GM06990 (cell line): ENCODE measurements at regions not wholly inside any gene's neighbourhood (a gene's known extent, or its start where the extent isn't known, plus 50 kb on each side); places are given as distances from the start of the nearest gene placed in this dataset.
"Not testable (repeated sequence)": the region's sequence is repeated elsewhere in the genome, so short reads cannot be mapped to it uniquely, and the experiment has no call there.

Source experiments
- DNase-seq: peaks from one replicate; pipeline ENCODE4 v3.0.0-alpha.2; 2011; ENCODE audit not compliant: insufficient read length; ENCODE audit errors: extremely low read depth
- H3K27me3 ChIP-seq: replicated peaks from 2 replicates; pipeline ENCODE4 v1.6.0; 2011; ENCODE audit warnings: low read length; ENCODE audit not compliant: control insufficient read depth, insufficient read depth
- H3K36me3 ChIP-seq: 2 replicates; pipeline ENCODE4 v1.5.1; 2011; ENCODE audit warnings: low read length; ENCODE audit not compliant: control insufficient read depth, insufficient read depth
- H3K4me3 ChIP-seq: replicated peaks from 2 replicates; pipeline ENCODE4 v1.5.1; 2011; ENCODE audit warnings: low read depth, mild to moderate bottlenecking, control low read depth, low read length
- TF ChIP-seq, protein P1 (sequence below): IDR thresholded peaks from 2 replicates; pipeline ENCODE4 v1.5.1; 2011; ENCODE audit warnings: low read length, control low read depth, mild to moderate bottlenecking, inconsistent platforms; ENCODE audit not compliant: insufficient read depth, poor library complexity, severe bottlenecking

DNA sequence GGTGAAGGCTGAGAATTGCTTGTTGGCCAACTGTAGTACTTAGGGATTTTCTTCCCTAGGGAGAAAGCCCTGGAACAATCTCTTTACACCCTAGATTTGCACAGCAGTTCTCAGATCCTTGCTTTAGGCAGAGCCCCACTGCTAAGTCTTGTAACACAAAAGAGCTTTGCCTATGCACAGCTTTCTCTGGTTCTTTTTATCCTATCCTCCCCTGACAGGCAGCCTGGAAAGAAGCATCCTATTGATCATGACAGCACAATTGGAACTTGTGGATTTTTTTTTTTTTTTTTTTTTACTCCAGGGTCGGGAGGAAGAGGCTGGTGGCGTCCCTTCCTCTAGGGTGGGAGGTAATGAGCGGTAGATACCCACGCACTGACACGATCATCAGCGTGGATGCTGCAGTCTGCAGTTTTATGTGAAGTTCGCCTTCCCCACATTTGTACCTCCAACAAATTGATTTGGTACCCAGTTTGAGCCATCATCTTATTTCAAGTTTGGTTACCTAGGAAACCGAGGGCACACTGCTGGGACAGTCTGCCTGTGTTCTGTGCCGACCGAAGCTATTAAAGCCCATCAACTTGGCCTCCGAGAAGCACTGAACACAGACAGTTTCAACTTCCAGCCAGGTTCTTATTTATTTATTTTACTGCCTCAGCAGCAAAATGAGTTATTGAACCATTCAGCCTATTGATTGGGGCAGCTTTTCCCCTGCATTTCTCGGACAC lies 110.1 kb downstream of the NRN1 start:
- Histone ChIP-seq H3K36me3 (no peaks in the 10 kb centered on the region), H3K4me3 (no peak overlapping the region), H3K27me3 (no peaks in the 10 kb centered on the region)
- TF ChIP-seq, protein P1, sequence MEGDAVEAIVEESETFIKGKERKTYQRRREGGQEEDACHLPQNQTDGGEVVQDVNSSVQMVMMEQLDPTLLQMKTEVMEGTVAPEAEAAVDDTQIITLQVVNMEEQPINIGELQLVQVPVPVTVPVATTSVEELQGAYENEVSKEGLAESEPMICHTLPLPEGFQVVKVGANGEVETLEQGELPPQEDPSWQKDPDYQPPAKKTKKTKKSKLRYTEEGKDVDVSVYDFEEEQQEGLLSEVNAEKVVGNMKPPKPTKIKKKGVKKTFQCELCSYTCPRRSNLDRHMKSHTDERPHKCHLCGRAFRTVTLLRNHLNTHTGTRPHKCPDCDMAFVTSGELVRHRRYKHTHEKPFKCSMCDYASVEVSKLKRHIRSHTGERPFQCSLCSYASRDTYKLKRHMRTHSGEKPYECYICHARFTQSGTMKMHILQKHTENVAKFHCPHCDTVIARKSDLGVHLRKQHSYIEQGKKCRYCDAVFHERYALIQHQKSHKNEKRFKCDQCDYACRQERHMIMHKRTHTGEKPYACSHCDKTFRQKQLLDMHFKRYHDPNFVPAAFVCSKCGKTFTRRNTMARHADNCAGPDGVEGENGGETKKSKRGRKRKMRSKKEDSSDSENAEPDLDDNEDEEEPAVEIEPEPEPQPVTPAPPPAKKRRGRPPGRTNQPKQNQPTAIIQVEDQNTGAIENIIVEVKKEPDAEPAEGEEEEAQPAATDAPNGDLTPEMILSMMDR, result no peak
- no peak for DNase-seq

DNA sequence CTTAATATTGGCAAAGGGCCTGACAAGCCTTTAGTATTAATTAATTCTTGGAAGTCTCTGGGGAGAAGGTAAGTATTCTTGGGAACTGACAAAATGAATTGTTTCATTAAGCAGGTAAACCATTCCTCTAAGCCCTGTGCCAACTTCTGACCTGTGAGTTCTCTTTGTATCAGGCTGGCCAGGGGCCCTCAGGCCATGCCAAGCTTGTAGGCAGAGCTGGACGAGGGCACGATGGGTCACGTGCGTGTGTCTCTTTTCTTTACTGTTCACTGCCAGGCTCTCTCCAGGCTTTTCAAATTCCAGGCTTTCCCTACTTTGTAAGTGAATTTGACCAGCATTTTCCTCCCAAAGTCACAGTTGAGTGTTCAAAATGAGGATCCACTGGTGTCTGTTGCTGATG lies 112.4 kb downstream of the NRN1 start:
- no peak for DNase-seq
- Histone ChIP-seq H3K4me3 (no peak overlapping the region), H3K27me3 (no peaks in the 10 kb centered on the region), H3K36me3 (no peaks in the 10 kb centered on the region)
- TF ChIP-seq, protein P1, result no peak

DNA sequence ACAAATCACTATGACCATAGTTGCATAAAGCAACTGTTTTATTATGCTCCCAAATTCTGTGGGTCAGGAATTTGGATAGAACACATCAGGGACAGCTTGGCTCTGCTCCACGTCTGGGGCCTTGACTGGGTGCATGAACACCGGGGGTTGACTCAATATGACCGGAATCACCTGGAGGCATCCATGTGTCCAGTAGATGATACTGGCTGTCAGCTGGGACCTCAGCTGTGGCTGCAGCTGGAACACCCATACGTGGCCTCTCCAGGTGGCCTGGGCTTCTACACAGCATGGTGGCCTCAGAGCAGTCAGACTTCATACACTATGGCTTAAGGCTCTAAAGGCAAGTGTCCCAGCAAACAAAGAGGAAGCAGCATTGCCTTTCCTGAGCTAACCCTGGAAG lies 113.4 kb downstream of the NRN1 start:
- Histone ChIP-seq H3K36me3 (no peaks in the 10 kb centered on the region), H3K4me3 (no peak overlapping the region), H3K27me3 (no peaks in the 10 kb centered on the region)
- TF ChIP-seq, protein P1, result no peak
- DNase-seq, result no peak

DNA sequence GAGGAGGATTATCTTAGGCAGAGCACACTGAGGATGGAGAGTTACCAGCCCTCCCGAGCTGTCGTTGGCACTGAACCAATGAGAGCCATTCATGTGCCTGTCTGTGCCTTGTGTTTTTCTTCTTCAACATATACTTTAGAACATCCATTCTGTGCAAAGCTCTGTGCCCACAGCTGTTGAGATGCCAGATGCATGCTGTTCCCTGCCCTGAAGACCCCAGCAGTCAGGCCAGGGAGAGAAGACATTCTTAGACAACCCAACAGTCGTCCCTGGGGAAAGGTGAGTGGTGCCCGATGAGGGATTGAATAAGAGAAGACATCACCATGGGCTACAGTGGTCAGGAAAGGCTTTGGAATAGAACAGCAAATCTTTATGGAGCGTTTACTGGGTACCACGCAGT lies 114.1 kb downstream of the NRN1 start:
- no peaks in the 10 kb centered on the region for H3K36me3 ChIP-seq
- TF ChIP-seq, protein P1, result no peak
- peak overlapping the region; percentile 58 for H3K4me3 ChIP-seq
- H3K27me3 ChIP-seq, result no peaks in the 10 kb centered on the region
- DNase-seq, result no peak

DNA sequence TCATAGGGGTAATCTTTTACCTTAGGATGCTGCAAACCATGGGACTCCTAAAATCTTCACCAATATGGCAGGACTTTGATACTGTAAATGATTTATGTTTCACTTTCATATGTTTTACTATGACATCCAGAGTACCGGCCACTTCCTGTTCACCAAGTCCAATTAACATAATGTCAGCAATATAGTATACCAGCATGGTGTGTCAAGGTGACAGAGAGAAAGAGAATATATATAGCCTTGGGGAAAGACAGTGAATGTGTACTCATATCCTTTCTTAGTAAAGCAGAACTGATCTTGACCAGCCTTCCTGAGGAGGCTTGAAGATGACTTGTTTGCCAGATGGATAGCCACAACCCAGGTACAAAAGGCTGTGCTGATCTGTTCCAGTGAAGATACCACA lies 127.9 kb downstream of the NRN1 start:
- Histone ChIP-seq H3K27me3 (no peaks in the 10 kb centered on the region; the same call in 1 of the 2 replicates), H3K36me3 (no peaks in the 10 kb centered on the region), H3K4me3 (no peak overlapping the region)
- TF ChIP-seq, protein P1, result no peak
- DNase-seq, result peak; percentile 20

DNA sequence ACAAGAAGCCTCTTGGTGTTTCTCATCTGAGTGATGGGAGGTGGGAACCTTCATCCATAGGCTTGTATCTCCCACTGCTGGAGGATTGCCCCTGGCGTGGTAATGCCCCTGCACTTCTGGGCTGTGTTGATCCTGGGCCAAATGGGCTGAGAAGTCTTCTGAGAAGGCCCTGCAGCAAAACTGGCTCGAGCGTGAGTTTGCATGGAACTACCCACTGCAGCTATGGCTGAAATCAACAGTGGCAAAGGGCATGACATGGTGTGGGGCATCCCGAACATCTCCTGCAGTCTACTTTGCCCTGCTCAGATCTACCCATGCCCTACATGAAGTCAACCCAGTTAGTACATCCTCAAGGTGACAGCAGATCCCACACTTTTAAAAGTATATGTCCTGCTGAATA lies 130.6 kb downstream of the NRN1 start:
- no peak for DNase-seq
- Histone ChIP-seq H3K27me3 (no peaks in the 10 kb centered on the region), H3K4me3 (no peak overlapping the region), H3K36me3 (no peaks in the 10 kb centered on the region)
- TF ChIP-seq, protein P1, result no peak

DNA sequence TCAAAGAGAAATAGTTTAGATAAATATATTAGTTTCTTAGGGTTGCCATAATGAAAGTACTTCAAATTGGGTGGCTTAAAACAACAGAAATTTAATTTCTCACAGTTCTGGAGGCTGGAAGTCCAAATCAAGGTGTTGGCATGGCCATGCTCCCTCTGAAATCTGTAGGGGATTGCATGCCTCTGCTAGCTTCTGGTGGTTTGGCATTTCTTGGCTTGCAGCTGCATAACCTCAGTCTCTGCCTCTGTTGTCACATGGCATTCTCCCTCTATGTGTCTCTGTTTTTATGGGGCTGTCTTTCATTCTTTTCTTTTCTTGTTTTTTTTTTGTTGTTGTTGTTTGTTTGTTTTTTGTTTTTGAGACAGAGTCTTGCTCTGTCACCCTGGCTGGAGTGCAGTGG lies 132.7 kb downstream of the NRN1 start:
- not testable (repeated sequence) for H3K4me3 ChIP-seq, DNase-seq, H3K36me3 ChIP-seq, H3K27me3 ChIP-seq
